Suppressor macrophage treated with lipopolysaccharide for 4 hours (primary cell): ENCODE measurements at regions not wholly inside any gene's neighbourhood (a gene's known extent, or its start where the extent isn't known, plus 50 kb on each side); places are given as distances from the start of the nearest gene placed in this dataset.

Source experiments
- DNase-seq: peaks from one replicate; pipeline ENCODE4 v3.0.0-alpha.2; 2020

DNA sequence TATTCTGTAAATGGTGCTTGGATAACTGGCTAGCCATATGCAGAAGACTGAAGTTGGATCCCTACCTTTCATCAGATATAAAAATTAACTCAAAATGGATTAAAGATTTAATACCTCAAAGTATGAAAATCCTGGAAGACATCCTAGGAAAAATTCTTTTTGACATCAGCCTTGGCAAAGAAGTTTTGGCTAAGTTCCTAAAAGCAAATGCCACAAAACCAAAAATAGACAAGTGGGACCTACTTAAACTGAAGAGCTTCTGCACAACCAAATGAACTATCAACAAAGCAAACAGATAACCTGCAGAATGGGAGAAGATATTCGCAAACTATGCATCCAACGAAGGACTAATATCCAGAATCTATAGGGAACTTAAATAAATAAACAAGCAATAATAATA is 60.3 kb upstream of the RIPPLY2 start:
- no peak for DNase-seq

DNA sequence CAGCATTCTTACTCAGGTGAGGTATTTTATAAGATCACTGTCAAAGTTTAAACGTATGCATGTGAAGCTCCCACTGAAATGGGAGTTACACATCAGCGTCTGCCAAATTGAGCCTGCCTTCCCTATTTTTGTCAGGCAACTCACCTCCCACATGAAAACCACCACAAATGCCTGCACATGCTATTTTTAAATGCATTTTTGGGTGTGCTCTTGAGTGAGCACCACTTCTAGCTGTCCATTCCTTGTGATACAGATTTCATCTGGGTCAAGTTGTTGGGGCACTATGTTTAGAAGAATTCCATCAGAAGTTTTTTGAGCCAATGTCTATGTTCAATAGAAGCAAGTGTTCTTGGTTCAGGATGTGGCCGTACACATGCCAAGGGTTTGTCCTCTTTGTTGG is 71.7 kb upstream of the RIPPLY2 start:
- no peak for DNase-seq

DNA sequence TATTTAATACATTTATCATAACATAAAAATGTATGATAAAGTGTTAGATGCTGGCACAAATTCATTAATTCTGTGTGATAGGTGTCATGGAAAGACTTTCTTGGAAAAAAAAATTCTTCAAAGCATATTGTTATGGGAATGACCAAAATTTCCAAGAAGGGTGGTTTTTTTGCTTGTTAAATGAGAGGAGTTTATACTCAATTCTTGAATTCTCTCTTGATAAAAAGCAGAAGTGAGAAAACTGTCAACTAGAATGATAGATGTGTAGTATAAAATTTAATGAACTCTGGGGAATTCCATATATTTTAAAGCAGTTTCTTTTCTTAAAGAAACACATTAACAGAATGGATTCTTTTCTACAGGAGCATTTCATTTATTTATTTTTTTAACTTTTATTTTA is 62.0 kb upstream of the SNAP91 start:
- no peak for DNase-seq

GRCh38 chr6:83769413-83769812 is 60.5 kb upstream of the SNAP91 start:
- DNase-seq, result no peak

DNA sequence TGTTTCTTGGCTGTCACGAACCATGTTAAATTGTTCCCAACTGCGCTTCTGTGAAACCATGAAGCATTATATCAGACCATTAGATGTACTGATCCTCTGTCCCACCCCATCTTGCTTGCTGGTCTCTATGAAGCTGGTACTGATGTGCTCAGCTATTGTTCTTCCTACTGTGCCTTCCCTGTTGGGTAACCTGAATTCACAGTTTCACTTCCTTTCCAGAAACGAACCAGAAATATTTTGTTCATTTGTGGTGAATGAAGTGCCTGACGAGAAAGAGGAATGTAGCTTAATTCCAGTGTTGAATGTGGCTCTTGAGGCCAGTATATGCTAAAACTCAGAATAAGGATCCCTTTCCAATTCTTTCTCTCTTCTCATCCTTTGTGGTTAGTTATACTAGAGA is 58.1 kb upstream of the SNAP91 start:
- peak; percentile 4 for DNase-seq
